Suprapubic skin (tissue), 4 donors: ENCODE measurements at regions not wholly inside any gene's neighbourhood (a gene's known extent, or its start where the extent isn't known, plus 50 kb on each side); places are given as distances from the start of the nearest gene placed in this dataset.

ENCODE experiments used
- CTCF ChIP-seq, 2 donors: fragments of 200-600 bp in 1 of 2; fragments of 450-650 bp in 1 of 2; sonication (generic) in 1 of 2; IDR thresholded peaks; one replicate each; pipeline ENCODE4 v1.5.1; 2016 to 2019; ENCODE audit warnings: antibody characterized with exemption in 2 of 2, mild to moderate bottlenecking in 1 of 2, moderate library complexity in 1 of 2
- EP300 ChIP-seq: sonication (generic); formaldehyde crosslinking; IDR thresholded peaks from one replicate; pipeline ENCODE4 v1.6.1; 2017; ENCODE audit warnings: antibody characterized with exemption
- POLR2A ChIP-seq, 2 donors: fragments of 450-650 bp; IDR thresholded peaks; one replicate each; pipeline ENCODE4 v1.6.1; 2017; ENCODE audit warnings: antibody characterized with exemption in 2 of 2, mild to moderate bottlenecking in 2 of 2, moderate library complexity in 2 of 2
- POLR2AphosphoS5 ChIP-seq, 3 donors: sonication (generic); formaldehyde crosslinking; IDR thresholded peaks; one replicate each; pipeline ENCODE4 v1.6.1; 2017; ENCODE audit warnings: antibody characterized with exemption in 3 of 3

DNA sequence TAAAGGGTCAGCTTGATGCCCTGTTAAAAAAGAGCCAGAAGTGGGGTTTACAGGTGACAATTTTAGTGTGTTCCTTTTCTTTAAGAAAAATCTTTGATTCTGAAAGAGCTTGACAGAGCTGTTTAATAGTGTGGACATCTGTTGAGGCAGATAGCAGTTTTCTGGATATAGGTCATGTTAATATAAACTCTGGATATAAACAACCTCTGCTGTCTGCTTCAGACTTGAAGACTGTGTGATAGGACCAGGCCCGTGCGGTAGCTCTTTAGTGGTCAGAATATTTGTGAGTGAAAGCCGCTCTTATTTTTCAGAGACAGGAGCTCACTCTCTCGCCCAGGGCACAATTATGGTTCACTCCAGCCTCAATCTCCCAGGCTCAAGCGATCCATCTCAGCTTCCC lies 439.9 kb upstream of the RGS6 start:
- TF ChIP-seq CTCF (IDR thresholded peaks at IDR 0.05) (no peak), POLR2A (IDR thresholded peaks at IDR 0.05) (no peak), POLR2AphosphoS5 (IDR thresholded peaks at IDR 0.05) (no peak), EP300 (no peak)
